WTC11 (cell line): ENCODE measurements at regions not wholly inside any gene's neighbourhood (a gene's known extent, or its start where the extent isn't known, plus 50 kb on each side); places are given as distances from the start of the nearest gene placed in this dataset.

Experiments used
- ATAC-seq: fragments of 200-7000 bp; cut with Tn5 transposase; 2 replicates; pipeline ENCODE4 v1.10.0; 2021; ENCODE audit warnings: mild to moderate bottlenecking, moderate library complexity
- CTCF ChIA-PET: fragments of 300-600 bp; sonication (Branson Sonifier 250); formaldehyde crosslinking; loops from one replicate; lab custom pipeline; 2021; ENCODE audit warnings: antibody characterized with exemption; lab: Charles Lee
- POLR2A ChIA-PET: fragments of 350-600 bp; sonication (Branson Sonifier 250); formaldehyde crosslinking; loops from one replicate; lab custom pipeline; 2021; ENCODE audit warnings: antibody characterized with exemption; lab: Charles Lee
- DNase-seq: peaks from one replicate; pipeline ENCODE4 v3.0.0; 2021; ENCODE audit warnings: low spot score
- H3K27ac Mint-ChIP-seq: 2 replicates; pipeline ENCODE4 v1.8.0; 2021; ENCODE audit warnings: mixed read lengths
- H3K27me3 Mint-ChIP-seq: 2 replicates; pipeline ENCODE4 v1.8.0; 2021; ENCODE audit warnings: low read depth, mild to moderate bottlenecking, moderate library complexity, mixed read lengths
- H3K36me3 Mint-ChIP-seq: 2 replicates; pipeline ENCODE4 v1.8.0; 2021; ENCODE audit warnings: mixed read lengths
- H3K4me1 Mint-ChIP-seq: 2 replicates; pipeline ENCODE4 v1.8.0; 2022; ENCODE audit warnings: mixed read lengths
- H3K4me3 Mint-ChIP-seq: 2 replicates; pipeline ENCODE4 v1.8.0; 2021; ENCODE audit warnings: mild to moderate bottlenecking, moderate library complexity, mixed read lengths
- H3K9me3 Mint-ChIP-seq: 2 replicates; pipeline ENCODE4 v1.8.0; 2021; ENCODE audit warnings: mixed read lengths
- ARID4B ChIP-seq: sonication (generic); formaldehyde crosslinking; IDR thresholded peaks from 2 replicates; pipeline ENCODE4 v1.8.0; 2023; ENCODE audit warnings: missing genetic modification reagents, mild to moderate bottlenecking, borderline replicate concordance
- ATF1 ChIP-seq: sonication (generic); formaldehyde crosslinking; IDR thresholded peaks from 2 replicates; pipeline ENCODE4 v1.8.1; 2023; ENCODE audit warnings: mild to moderate bottlenecking, moderate library complexity, missing genetic modification reagents
- CDX4 ChIP-seq: fragments of 250-450 bp; sonication (Bioruptor Pico); IDR thresholded peaks from 2 replicates; pipeline ENCODE4 v1.9.0; 2021; ENCODE audit warnings: moderate library complexity, mild to moderate bottlenecking, inconsistent platforms, borderline replicate concordance
- GRHL2 ChIP-seq: fragments of 250-450 bp; sonication (Bioruptor Pico); IDR thresholded peaks from 2 replicates; pipeline ENCODE4 v1.8.0; 2022; ENCODE audit warnings: mild to moderate bottlenecking, moderate library complexity; ENCODE audit not compliant: insufficient replicate concordance, severe bottlenecking
- HMGA2 ChIP-seq: fragments of 250-450 bp; sonication (Bioruptor Pico); IDR thresholded peaks from 2 replicates; pipeline ENCODE4 v1.4.0; 2021; ENCODE audit warnings: mild to moderate bottlenecking, moderate library complexity
- JUN ChIP-seq: sonication (generic); formaldehyde crosslinking; IDR thresholded peaks from 2 replicates; pipeline ENCODE4 v1.8.0; 2023; ENCODE audit warnings: mild to moderate bottlenecking, missing genetic modification reagents
- MAX ChIP-seq: sonication (generic); formaldehyde crosslinking; IDR thresholded peaks from 2 replicates; pipeline ENCODE4 v1.8.0; 2022; ENCODE audit warnings: mild to moderate bottlenecking, missing genetic modification reagents
- NFYB ChIP-seq: sonication (generic); formaldehyde crosslinking; conservative IDR thresholded peaks from 2 replicates; pipeline ENCODE4 v1.8.0; 2022; ENCODE audit warnings: low read depth, missing genetic modification reagents
- NR2C2 ChIP-seq: sonication (generic); formaldehyde crosslinking; IDR thresholded peaks from 2 replicates; pipeline ENCODE4 v1.8.0; 2022; ENCODE audit warnings: mild to moderate bottlenecking, missing genetic modification reagents
- PRRX2 ChIP-seq: fragments of 250-450 bp; sonication (Bioruptor Pico); IDR thresholded peaks from 2 replicates; pipeline ENCODE4 v1.8.0; 2021; ENCODE audit warnings: mild to moderate bottlenecking
- RORB ChIP-seq: fragments of 250-450 bp; sonication (Bioruptor Pico); IDR thresholded peaks from 2 replicates; pipeline ENCODE4 v1.9.0; 2021; ENCODE audit warnings: mild to moderate bottlenecking
- SOX15 ChIP-seq: fragments of 250-450 bp; sonication (Bioruptor Pico); IDR thresholded peaks from 2 replicates; pipeline ENCODE4 v1.9.0; 2021; ENCODE audit warnings: mild to moderate bottlenecking
- TEAD1 ChIP-seq: sonication (generic); formaldehyde crosslinking; IDR thresholded peaks from 2 replicates; pipeline ENCODE4 v1.8.0; 2022; ENCODE audit warnings: mild to moderate bottlenecking, missing genetic modification reagents
- ZNF317 ChIP-seq: sonication (generic); formaldehyde crosslinking; IDR thresholded peaks from 2 replicates; pipeline ENCODE4 v1.8.1; 2023; ENCODE audit warnings: low read depth, mild to moderate bottlenecking, moderate library complexity, missing genetic modification reagents, borderline replicate concordance
- ZNF532 ChIP-seq: fragments of 250-450 bp; sonication (Bioruptor Pico); IDR thresholded peaks from 2 replicates; pipeline ENCODE4 v1.9.0; 2021; ENCODE audit warnings: mild to moderate bottlenecking, borderline replicate concordance
- TF ChIP-seq, protein P1 (sequence below): fragments of 250-450 bp; sonication (Bioruptor Pico); IDR thresholded peaks from 2 replicates; pipeline ENCODE4 v1.8.0; 2021; ENCODE audit warnings: mild to moderate bottlenecking
- TF ChIP-seq, protein P2 (sequence below): fragments of 200-600 bp; IDR thresholded peaks from 2 replicates; pipeline ENCODE4 v1.8.0; 2022; ENCODE audit warnings: antibody characterized with exemption

- TF ChIP-seq CDX4 (CRISPR knock-in tag) = no peak
- no peak for TF ChIP-seq PRRX2 (CRISPR knock-in tag)
Measured at GRCh38 chr3:3366386-3366785, 186.9 kb upstream of the CRBN start (continued).

DNA sequence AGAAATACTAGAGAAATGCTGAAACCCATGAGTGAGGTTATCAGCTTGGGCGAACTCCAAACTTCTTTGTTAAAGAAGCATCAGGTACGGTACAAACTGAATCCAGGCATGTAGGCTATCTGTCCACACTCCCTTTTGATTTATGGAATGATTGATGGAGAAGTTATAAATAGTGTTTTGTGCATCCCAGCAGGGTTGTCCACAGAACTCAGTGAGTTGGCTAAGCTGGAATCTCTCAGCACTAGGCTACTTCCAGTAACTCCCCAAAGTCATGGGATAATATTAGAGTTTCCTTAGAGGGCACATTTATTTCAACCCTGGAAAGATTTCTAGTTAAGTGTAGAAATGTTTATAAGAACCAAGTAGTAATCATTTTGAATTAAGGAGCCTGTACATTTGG lies 186.2 kb upstream of the CRBN start:
- H3K27me3 Mint-ChIP-seq = no peaks in the 10 kb centered on the region
- ChIA-PET CTCF (no interaction called here), POLR2A (no interaction called here)
- H3K4me1 Mint-ChIP-seq = no peaks in the 10 kb centered on the region
- H3K27ac Mint-ChIP-seq = no peak overlapping the region
- no peak for DNase-seq
- H3K36me3 Mint-ChIP-seq = peaks cover 18% of the 10 kb centered on the region
- no peak for TF ChIP-seq ATF1 (CRISPR knock-in tag)
- no peak for TF ChIP-seq JUN
- no peak for TF ChIP-seq PRRX2 (CRISPR knock-in tag)
- TF ChIP-seq NR2C2 (CRISPR knock-in tag) = no peak
- TF ChIP-seq, protein P1, sequence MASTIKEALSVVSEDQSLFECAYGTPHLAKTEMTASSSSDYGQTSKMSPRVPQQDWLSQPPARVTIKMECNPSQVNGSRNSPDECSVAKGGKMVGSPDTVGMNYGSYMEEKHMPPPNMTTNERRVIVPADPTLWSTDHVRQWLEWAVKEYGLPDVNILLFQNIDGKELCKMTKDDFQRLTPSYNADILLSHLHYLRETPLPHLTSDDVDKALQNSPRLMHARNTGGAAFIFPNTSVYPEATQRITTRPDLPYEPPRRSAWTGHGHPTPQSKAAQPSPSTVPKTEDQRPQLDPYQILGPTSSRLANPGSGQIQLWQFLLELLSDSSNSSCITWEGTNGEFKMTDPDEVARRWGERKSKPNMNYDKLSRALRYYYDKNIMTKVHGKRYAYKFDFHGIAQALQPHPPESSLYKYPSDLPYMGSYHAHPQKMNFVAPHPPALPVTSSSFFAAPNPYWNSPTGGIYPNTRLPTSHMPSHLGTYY = no peak
- TF ChIP-seq MAX (CRISPR knock-in tag) = no peak
- no peak for TF ChIP-seq RORB (CRISPR knock-in tag)
- TF ChIP-seq SOX15 (CRISPR knock-in tag) = no peak
- no peak for TF ChIP-seq ZNF532 (CRISPR knock-in tag)
- no peak for TF ChIP-seq GRHL2 (CRISPR knock-in tag)
- TF ChIP-seq ZNF317 (CRISPR knock-in tag) = no peak
- no peak for TF ChIP-seq ARID4B
- H3K9me3 Mint-ChIP-seq = peaks cover 47% of the 10 kb centered on the region
- no peak for ATAC-seq
- no peak overlapping the region for H3K4me3 Mint-ChIP-seq

DNA sequence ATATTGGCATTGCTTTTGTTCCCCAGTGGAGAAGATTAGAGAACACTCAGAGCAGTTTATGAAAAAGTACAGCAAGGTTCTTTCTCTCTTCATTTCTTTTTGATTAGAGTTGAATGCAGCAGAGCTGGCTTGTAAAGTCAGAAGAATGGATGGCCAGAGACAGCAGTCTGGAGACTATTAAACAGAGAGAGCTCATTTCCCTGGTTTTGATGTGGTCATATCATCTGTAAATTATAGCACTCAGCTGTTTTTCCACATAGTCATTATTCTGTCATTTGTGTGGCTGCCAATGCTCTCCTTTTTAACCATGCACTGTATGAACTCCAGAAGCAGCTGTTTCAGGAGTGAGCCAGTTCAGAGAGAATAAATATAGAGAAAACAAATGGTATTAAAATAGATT lies 177.4 kb upstream of the CRBN start:
- no peaks in the 10 kb centered on the region for H3K27me3 Mint-ChIP-seq
- DNase-seq (no peak), ATAC-seq (no peak)
- peaks cover 29% of the 10 kb centered on the region for H3K36me3 Mint-ChIP-seq
- no peaks in the 10 kb centered on the region; the same call in 1 of the 2 replicates for H3K4me1 Mint-ChIP-seq
- CTCF ChIA-PET = no interaction called here
- peaks cover 73% of the 10 kb centered on the region for H3K9me3 Mint-ChIP-seq
- H3K4me3 Mint-ChIP-seq = no peak overlapping the region
- TF ChIP-seq NFYB (no peak), TEAD1 (CRISPR knock-in tag) (no peak), HMGA2 (CRISPR knock-in tag) (no peak)
- TF ChIP-seq, protein P2, sequence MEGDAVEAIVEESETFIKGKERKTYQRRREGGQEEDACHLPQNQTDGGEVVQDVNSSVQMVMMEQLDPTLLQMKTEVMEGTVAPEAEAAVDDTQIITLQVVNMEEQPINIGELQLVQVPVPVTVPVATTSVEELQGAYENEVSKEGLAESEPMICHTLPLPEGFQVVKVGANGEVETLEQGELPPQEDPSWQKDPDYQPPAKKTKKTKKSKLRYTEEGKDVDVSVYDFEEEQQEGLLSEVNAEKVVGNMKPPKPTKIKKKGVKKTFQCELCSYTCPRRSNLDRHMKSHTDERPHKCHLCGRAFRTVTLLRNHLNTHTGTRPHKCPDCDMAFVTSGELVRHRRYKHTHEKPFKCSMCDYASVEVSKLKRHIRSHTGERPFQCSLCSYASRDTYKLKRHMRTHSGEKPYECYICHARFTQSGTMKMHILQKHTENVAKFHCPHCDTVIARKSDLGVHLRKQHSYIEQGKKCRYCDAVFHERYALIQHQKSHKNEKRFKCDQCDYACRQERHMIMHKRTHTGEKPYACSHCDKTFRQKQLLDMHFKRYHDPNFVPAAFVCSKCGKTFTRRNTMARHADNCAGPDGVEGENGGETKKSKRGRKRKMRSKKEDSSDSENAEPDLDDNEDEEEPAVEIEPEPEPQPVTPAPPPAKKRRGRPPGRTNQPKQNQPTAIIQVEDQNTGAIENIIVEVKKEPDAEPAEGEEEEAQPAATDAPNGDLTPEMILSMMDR = no peak
- POLR2A ChIA-PET = no interaction called here
- no peak overlapping the region for H3K27ac Mint-ChIP-seq
